GM12878 (cell line): ENCODE measurements at regions not wholly inside any gene's neighbourhood (a gene's known extent, or its start where the extent isn't known, plus 50 kb on each side); places are given as distances from the start of the nearest gene placed in this dataset.

ENCODE experiments used
- ATAC-seq: fragments of 200-7000 bp; cut with Tn5 transposase; 3 replicates; pipeline ENCODE4 v1.9.1; 2020; ENCODE audit warnings: mild to moderate bottlenecking, moderate library complexity
- BruUV-seq: library from RNA; stranded (reverse); fragments of 400-500 nt; replicated peaks from 2 replicates; lab custom pipeline; 2021; lab: Mats Ljungman, UMichigan
- CTCF ChIA-PET: fragments of 300-600 bp; sonication (Branson Sonifier 250); formaldehyde crosslinking; extraction: SDS; loops from one replicate; lab custom pipeline; 2021; ENCODE audit warnings: inconsistent platforms; lab: Yijun Ruan, JAX
- POLR2A ChIA-PET: fragments of 350-600 bp; formaldehyde crosslinking; extraction: SDS; loops from one replicate; lab custom pipeline; 2021; ENCODE audit warnings: inconsistent platforms; lab: Charles Lee
- RAD21 ChIA-PET: fragments of 300-600 bp; sonication (Branson Sonifier 250); formaldehyde crosslinking; loops from one replicate; lab custom pipeline; 2023; ENCODE audit warnings: antibody characterized with exemption; ENCODE audit not compliant: unreplicated experiment; lab: Charles Lee
- SMC1A ChIA-PET: fragments of 300-600 bp; sonication (Branson Sonifier 250); formaldehyde crosslinking; loops from one replicate; lab custom pipeline; 2023; ENCODE audit not compliant: unreplicated experiment, uncharacterized antibody; lab: Charles Lee
- DNase-seq: peaks from one replicate; pipeline ENCODE4 v3.0.0-alpha.2; 2011; ENCODE audit warnings: low read depth, low spot score
- FAIRE-seq: peaks from 3 replicates; lab custom pipeline; 2011; peaks lifted over from hg19 to GRCh38; lab: Jason Lieb, UNC
- H2AFZ ChIP-seq: 2 replicates; pipeline ENCODE4 v1.6.0; 2011; ENCODE audit warnings: low read depth, low read length, control low read depth; ENCODE audit not compliant: control insufficient read depth
- H3K27ac ChIP-seq: 2 replicates; pipeline ENCODE4 v1.5.1; 2011; ENCODE audit warnings: control low read depth; ENCODE audit not compliant: control insufficient read depth, insufficient read depth
- H3K27me3 ChIP-seq, 2 experiments: replicated peaks in 1 of 2; 2 replicates each; pipeline versions ENCODE4 v1.6.0 to v1.6.1; 2011; ENCODE audit warnings: low read length in 1 of 2; ENCODE audit not compliant: control insufficient read depth in 2 of 2, insufficient read depth in 2 of 2
- H3K36me3 ChIP-seq, 2 experiments: 2 replicates each; pipeline ENCODE4 v1.5.1; 2011; ENCODE audit warnings: low read length in 1 of 2; ENCODE audit not compliant: control insufficient read depth in 2 of 2, insufficient read depth in 2 of 2
- H3K4me1 ChIP-seq: 2 replicates; pipeline ENCODE4 v1.6.1; 2011; ENCODE audit warnings: mild to moderate bottlenecking, low read length, moderate library complexity, mixed read lengths; ENCODE audit not compliant: control insufficient read depth, insufficient read depth
- H3K4me2 ChIP-seq: 2 replicates; pipeline ENCODE4 v1.6.0; 2011; ENCODE audit warnings: control low read depth; ENCODE audit not compliant: control insufficient read depth, insufficient read depth
- H3K4me3 ChIP-seq: fragments of 200-600 bp; sonication (generic); 2 replicates; pipeline ENCODE4 v1.5.1; 2016
- H3K79me2 ChIP-seq: 2 replicates; pipeline ENCODE4 v1.6.0; 2011; ENCODE audit warnings: low read length; ENCODE audit not compliant: control insufficient read depth, insufficient read depth
- H3K9ac ChIP-seq: 2 replicates; pipeline ENCODE4 v1.8.0; 2011; ENCODE audit warnings: low read length, control low read depth, mixed read lengths; ENCODE audit not compliant: control insufficient read depth, insufficient read depth
- H3K9me3 ChIP-seq: replicated peaks from 3 replicates; pipeline ENCODE4 v1.5.1; 2011; ENCODE audit warnings: mild to moderate bottlenecking, low read length; ENCODE audit not compliant: control insufficient read depth, insufficient read depth
- H4K20me1 ChIP-seq: 2 replicates; pipeline ENCODE4 v1.6.0; 2011; ENCODE audit not compliant: control insufficient read depth, insufficient read depth
- GATAD2B ChIP-seq: fragments of 450-650 bp; conservative IDR thresholded peaks from 2 replicates; pipeline ENCODE4 v1.6.1; 2017; ENCODE audit warnings: low read depth, mild to moderate bottlenecking, moderate library complexity
- HDAC6 ChIP-seq: fragments of 200-600 bp; sonication (generic); IDR thresholded peaks from one replicate; pipeline ENCODE4 v1.8.0; 2017; ENCODE audit warnings: antibody characterized with exemption; ENCODE audit not compliant: unreplicated experiment
- MTA2 ChIP-seq: fragments of 450-650 bp; IDR thresholded peaks from 2 replicates; pipeline ENCODE4 v1.6.1; 2016; ENCODE audit warnings: low read depth, mild to moderate bottlenecking, moderate library complexity
- PML ChIP-seq: IDR thresholded peaks from 2 replicates; pipeline ENCODE4 v1.6.1; 2012; ENCODE audit warnings: low read length, inconsistent platforms
- RAD21 ChIP-seq: IDR thresholded peaks from 2 replicates; pipeline ENCODE4 v1.6.1; 2011; ENCODE audit warnings: mild to moderate bottlenecking, low read depth, low read length, moderate library complexity; ENCODE audit not compliant: insufficient read depth
- TAF1 ChIP-seq: IDR thresholded peaks from 2 replicates; pipeline ENCODE4 v1.6.1; 2011; ENCODE audit warnings: mild to moderate bottlenecking, low read depth, low read length, borderline replicate concordance
- TCF3 ChIP-seq: IDR thresholded peaks from 2 replicates; pipeline ENCODE4 v1.6.1; 2012; ENCODE audit warnings: low read depth, mild to moderate bottlenecking, low read length, borderline replicate concordance; ENCODE audit not compliant: insufficient read depth
- ZZZ3 ChIP-seq: IDR thresholded peaks from 2 replicates; pipeline ENCODE4 v1.6.1; 2011; ENCODE audit warnings: low read depth; ENCODE audit not compliant: control insufficient read depth, insufficient read length
- WGBS: methylation state at CpG from one replicate; pipeline ENCODE4 v1.1.6; 2016; ENCODE audit warnings: low lambda C conversion rate; ENCODE audit not compliant: insufficient replicate concordance, insufficient coverage; ENCODE audit errors: missing lambda C conversion rate; 5-methylcytosine and 5-hydroxymethylcytosine counted together
- in situ Hi-C: fragments of 300-500 bp; cut with MboI; formaldehyde crosslinking; loops from 9 replicates; pipeline ENCODE4 v1.14.3; 2018; ENCODE audit warnings: mixed read lengths
- intact Hi-C: fragments of 100-400 bp; cut with micrococcal nuclease; formaldehyde crosslinking; loops from one replicate; pipeline ENCODE4 v1.14.2; 2022; ENCODE audit not compliant: unreplicated experiment
- TF ChIP-seq, protein P1 (sequence below): IDR thresholded peaks from 2 replicates; pipeline ENCODE4 v1.6.1; 2011; ENCODE audit warnings: borderline replicate concordance, low read depth, mild to moderate bottlenecking, moderate library complexity, low read length; ENCODE audit not compliant: insufficient read depth, poor library complexity, severe bottlenecking
- TF ChIP-seq, protein P2 (sequence below): IDR thresholded peaks from 2 replicates; pipeline ENCODE4 v1.6.1; 2012; ENCODE audit warnings: low read depth, low read length, improper control_type of control experiment

DNA sequence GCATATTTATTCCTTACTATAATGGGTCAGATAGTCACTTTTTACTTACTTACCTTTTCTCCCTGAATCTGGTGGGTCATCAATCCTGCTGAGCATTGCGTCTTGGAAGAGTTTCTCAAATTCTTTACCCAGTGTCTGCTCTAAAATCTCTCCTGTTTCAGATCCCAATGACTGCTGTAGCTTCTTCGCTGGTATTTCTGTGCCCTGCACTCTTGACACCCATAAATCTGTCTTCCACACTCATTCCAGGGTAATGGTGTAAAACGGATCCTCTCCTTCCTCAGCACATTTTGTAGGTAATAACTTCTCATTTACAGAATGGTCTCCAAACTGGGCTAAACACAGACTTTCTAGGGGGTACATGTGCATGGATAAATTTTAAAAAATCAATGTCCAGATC, 407.4 kb downstream of the DMAC1 start:
- RAD21 ChIA-PET, result no interaction called here
- 19% methylated on average over 3 of the region's 3 CpGs for WGBS
- H3K27ac ChIP-seq, result no peak overlapping the region

DNA sequence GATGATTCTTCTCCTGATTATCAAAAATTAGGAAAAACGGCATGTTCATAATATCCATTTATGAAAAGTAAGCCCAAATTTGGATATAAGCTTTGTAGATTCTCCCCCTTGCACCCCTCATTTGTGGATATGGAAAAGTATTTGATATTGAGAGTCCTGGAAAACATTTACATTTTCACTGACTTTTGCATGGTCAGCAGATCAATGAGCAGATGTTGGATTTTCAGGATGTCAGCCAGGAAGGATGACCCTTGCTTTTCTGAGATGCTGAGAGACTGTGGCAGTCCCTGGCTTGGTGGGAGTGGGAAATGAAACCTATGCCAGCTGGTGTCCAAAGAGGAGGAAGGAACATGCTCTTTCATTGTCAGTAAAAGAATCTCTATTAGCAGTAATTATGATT, 410.8 kb downstream of the DMAC1 start:
- DNase-seq, result no peak
- no peak overlapping the region for H3K9ac ChIP-seq
- no peak overlapping the region for H3K4me2 ChIP-seq
- no peak overlapping the region for H3K4me3 ChIP-seq
- no peak overlapping the region for H3K27ac ChIP-seq
- no peaks in the 10 kb centered on the region for H4K20me1 ChIP-seq
- ChIA-PET POLR2A (no interaction called here), CTCF (no interaction called here), RAD21 (no interaction called here), SMC1A (no interaction called here)
- H3K4me1 ChIP-seq, result no peaks in the 10 kb centered on the region
- H3K9me3 ChIP-seq, result no peaks in the 10 kb centered on the region
- no peak overlapping the region for H2AFZ ChIP-seq
- no peaks in the 10 kb centered on the region; a peak in 1 of 4 replicates for H3K27me3 ChIP-seq
- no TSS peak for BruUV-seq
- no peak for ATAC-seq
- intact Hi-C loops, result no loop called here
- TF ChIP-seq ZZZ3 (no peak), MTA2 (no peak), RAD21 (no peak), GATAD2B (no peak), HDAC6 (no peak), PML (no peak)
- TF ChIP-seq, protein P1, sequence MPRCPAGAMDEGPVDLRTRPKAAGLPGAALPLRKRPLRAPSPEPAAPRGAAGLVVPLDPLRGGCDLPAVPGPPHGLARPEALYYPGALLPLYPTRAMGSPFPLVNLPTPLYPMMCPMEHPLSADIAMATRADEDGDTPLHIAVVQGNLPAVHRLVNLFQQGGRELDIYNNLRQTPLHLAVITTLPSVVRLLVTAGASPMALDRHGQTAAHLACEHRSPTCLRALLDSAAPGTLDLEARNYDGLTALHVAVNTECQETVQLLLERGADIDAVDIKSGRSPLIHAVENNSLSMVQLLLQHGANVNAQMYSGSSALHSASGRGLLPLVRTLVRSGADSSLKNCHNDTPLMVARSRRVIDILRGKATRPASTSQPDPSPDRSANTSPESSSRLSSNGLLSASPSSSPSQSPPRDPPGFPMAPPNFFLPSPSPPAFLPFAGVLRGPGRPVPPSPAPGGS, result no peak
- TF ChIP-seq, protein P2, sequence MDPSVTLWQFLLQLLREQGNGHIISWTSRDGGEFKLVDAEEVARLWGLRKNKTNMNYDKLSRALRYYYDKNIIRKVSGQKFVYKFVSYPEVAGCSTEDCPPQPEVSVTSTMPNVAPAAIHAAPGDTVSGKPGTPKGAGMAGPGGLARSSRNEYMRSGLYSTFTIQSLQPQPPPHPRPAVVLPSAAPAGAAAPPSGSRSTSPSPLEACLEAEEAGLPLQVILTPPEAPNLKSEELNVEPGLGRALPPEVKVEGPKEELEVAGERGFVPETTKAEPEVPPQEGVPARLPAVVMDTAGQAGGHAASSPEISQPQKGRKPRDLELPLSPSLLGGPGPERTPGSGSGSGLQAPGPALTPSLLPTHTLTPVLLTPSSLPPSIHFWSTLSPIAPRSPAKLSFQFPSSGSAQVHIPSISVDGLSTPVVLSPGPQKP, result no peak
- no peaks in the 10 kb centered on the region for H3K79me2 ChIP-seq
- FAIRE-seq, result peak; percentile 7
- WGBS, result 56% methylated on average over 1 of the region's 1 CpG
- in situ Hi-C loops, result no loop called here
- H3K36me3 ChIP-seq, result no peaks in the 10 kb centered on the region

More for the DNA sequence above, 407.4 kb downstream of the DMAC1 start:
- Histone ChIP-seq H3K9me3 (no peaks in the 10 kb centered on the region), H3K4me3 (no peak overlapping the region), H3K79me2 (no peaks in the 10 kb centered on the region), H3K4me2 (no peak overlapping the region), H3K36me3 (no peaks in the 10 kb centered on the region), H3K4me1 (no peaks in the 10 kb centered on the region), H4K20me1 (no peaks in the 10 kb centered on the region), H3K9ac (no peak overlapping the region), H3K27me3 (peaks cover 0 to 2% of the 10 kb centered on the region in 2 experiments; a peak in 2 of 4 replicates), H2AFZ (no peak overlapping the region)
- CTCF ChIA-PET, result no interaction called here
- BruUV-seq, result no TSS peak
- POLR2A ChIA-PET, result no interaction called here
- no peak for ATAC-seq
- SMC1A ChIA-PET, result interaction anchor here (0.5 to 0.6 kb wide), 2 partner anchors 834 to 1162 kb away, joined by 3 read pairs; no protein-coding TSS in a partner anchor
- TF ChIP-seq, protein P2, result no peak
- TF ChIP-seq TCF3 (no peak), TAF1 (no peak)
- FAIRE-seq, result no peak
- in situ Hi-C loops (no loop called here), intact Hi-C loops (no loop called here)
- no peak for DNase-seq
